ENCODE measurements at regions not wholly inside any gene's neighbourhood (a gene's known extent, or its start where the extent isn't known, plus 50 kb on each side); places are given as distances from the start of the nearest gene placed in this dataset.

GRCh38 chr10:8794860-8795259, 740.4 kb downstream of the GATA3 start:
- WGBS (ENCODE audit: insufficient coverage): no CpG with 5 or more reads among the region's 2 CpGs
- Histone ChIP-seq H3K36me3 (ENCODE audit: control insufficient read depth, insufficient read depth, low read length) (no peaks in the 10 kb centered on the region), H3K9me3 (replicated peaks; ENCODE audit: control insufficient read depth, low read depth, low read length) (no peaks in the 10 kb centered on the region), H3K27ac (ENCODE audit: low read length) (no peak overlapping the region), H3K4me3 (ENCODE audit: low read length) (no peak overlapping the region), H3K27me3 (ENCODE audit: control insufficient read depth, insufficient read depth, low read length) (no peaks in the 10 kb centered on the region), H3K4me1 (ENCODE audit: control insufficient read depth, insufficient read depth, low read length) (no peaks in the 10 kb centered on the region)
- DNase-seq: no peak

- H3K4me3 ChIP-seq (ENCODE audit: low read length): no peak overlapping the region
- H3K27ac ChIP-seq (ENCODE audit: low read length): no peak overlapping the region
- no peak for DNase-seq
- H3K36me3 ChIP-seq (ENCODE audit: control insufficient read depth, insufficient read depth, low read length): no peaks in the 10 kb centered on the region
- H3K27me3 ChIP-seq (ENCODE audit: control insufficient read depth, insufficient read depth, low read length): no peaks in the 10 kb centered on the region
- WGBS (ENCODE audit: insufficient coverage): 53% methylated on average over 2 of the region's 4 CpGs
- H3K9me3 ChIP-seq (replicated peaks; ENCODE audit: control insufficient read depth, low read depth, low read length): no peaks in the 10 kb centered on the region
- no peaks in the 10 kb centered on the region for H3K4me1 ChIP-seq (ENCODE audit: control insufficient read depth, insufficient read depth, low read length)
These were observed 745.9 kb downstream of the GATA3 start for GRCh38 chr10:8800426-8800825.

- no peak overlapping the region for H3K27ac ChIP-seq (ENCODE audit: low read length)
- no peaks in the 10 kb centered on the region for H3K36me3 ChIP-seq (ENCODE audit: control insufficient read depth, insufficient read depth, low read length)
- H3K4me3 ChIP-seq (ENCODE audit: low read length): no peak overlapping the region
- 46% methylated on average over 2 of the region's 3 CpGs for WGBS (ENCODE audit: insufficient coverage)
- no peaks in the 10 kb centered on the region for H3K4me1 ChIP-seq (ENCODE audit: control insufficient read depth, insufficient read depth, low read length)
- no peak for DNase-seq
- H3K27me3 ChIP-seq (ENCODE audit: control insufficient read depth, insufficient read depth, low read length): no peaks in the 10 kb centered on the region
- no peaks in the 10 kb centered on the region for H3K9me3 ChIP-seq (replicated peaks; ENCODE audit: control insufficient read depth, low read depth, low read length)
These were observed 749.5 kb downstream of the GATA3 start for GRCh38 chr10:8803992-8804391.

- no peaks in the 10 kb centered on the region for H3K9me3 ChIP-seq (replicated peaks; ENCODE audit: control insufficient read depth, low read depth, low read length)
- no peak for DNase-seq
- no peak overlapping the region for H3K27ac ChIP-seq (ENCODE audit: low read length)
- no peaks in the 10 kb centered on the region for H3K4me1 ChIP-seq (ENCODE audit: control insufficient read depth, insufficient read depth, low read length)
- no peaks in the 10 kb centered on the region for H3K36me3 ChIP-seq (ENCODE audit: control insufficient read depth, insufficient read depth, low read length)
- H3K4me3 ChIP-seq (ENCODE audit: low read length): no peak overlapping the region
- no peaks in the 10 kb centered on the region for H3K27me3 ChIP-seq (ENCODE audit: control insufficient read depth, insufficient read depth, low read length)
These were observed 756.2 kb downstream of the GATA3 start for GRCh38 chr10:8810677-8811076.

GRCh38 chr10:8811201-8811600, 756.7 kb downstream of the GATA3 start:
- 80% methylated on average over 1 of the region's 1 CpG for WGBS (ENCODE audit: insufficient coverage)
- no peak for DNase-seq
- no peak overlapping the region for H3K4me3 ChIP-seq (ENCODE audit: low read length)

GRCh38 chr10:8815969-8816368, 761.5 kb downstream of the GATA3 start:
- Histone ChIP-seq H3K36me3 (ENCODE audit: control insufficient read depth, insufficient read depth, low read length) (no peaks in the 10 kb centered on the region), H3K4me3 (ENCODE audit: low read length) (no peak overlapping the region), H3K27me3 (ENCODE audit: control insufficient read depth, insufficient read depth, low read length) (no peaks in the 10 kb centered on the region), H3K4me1 (ENCODE audit: control insufficient read depth, insufficient read depth, low read length) (no peaks in the 10 kb centered on the region), H3K9me3 (replicated peaks; ENCODE audit: control insufficient read depth, low read depth, low read length) (no peaks in the 10 kb centered on the region), H3K27ac (ENCODE audit: low read length) (no peak overlapping the region)
- 78% methylated on average over 1 of the region's 2 CpGs for WGBS (ENCODE audit: insufficient coverage)
- no peak for DNase-seq

More at GRCh38 chr10:8811201-8811600, 756.7 kb downstream of the GATA3 start:
- Histone ChIP-seq H3K4me1 (ENCODE audit: control insufficient read depth, insufficient read depth, low read length) (no peaks in the 10 kb centered on the region), H3K9me3 (replicated peaks; ENCODE audit: control insufficient read depth, low read depth, low read length) (no peaks in the 10 kb centered on the region), H3K27ac (ENCODE audit: low read length) (no peak overlapping the region), H3K36me3 (ENCODE audit: control insufficient read depth, insufficient read depth, low read length) (no peaks in the 10 kb centered on the region), H3K27me3 (ENCODE audit: control insufficient read depth, insufficient read depth, low read length) (no peaks in the 10 kb centered on the region)

- H3K4me1 ChIP-seq (ENCODE audit: control insufficient read depth, insufficient read depth, low read length): no peaks in the 10 kb centered on the region
- no peaks in the 10 kb centered on the region for H3K9me3 ChIP-seq (replicated peaks; ENCODE audit: control insufficient read depth, low read depth, low read length)
- H3K27me3 ChIP-seq (ENCODE audit: control insufficient read depth, insufficient read depth, low read length): no peaks in the 10 kb centered on the region
- H3K27ac ChIP-seq (ENCODE audit: low read length): no peak overlapping the region
- H3K4me3 ChIP-seq (ENCODE audit: low read length): no peak overlapping the region
- H3K36me3 ChIP-seq (ENCODE audit: control insufficient read depth, insufficient read depth, low read length): no peaks in the 10 kb centered on the region
- WGBS (ENCODE audit: insufficient coverage): no CpG with 5 or more reads among the region's 2 CpGs
- no peak for DNase-seq
These were observed 762.8 kb downstream of the GATA3 start for GRCh38 chr10:8817299-8817698.

GRCh38 chr10:8825611-8826010, 771.1 kb downstream of the GATA3 start:
- Histone ChIP-seq H3K27me3 (ENCODE audit: control insufficient read depth, insufficient read depth, low read length) (no peaks in the 10 kb centered on the region), H3K4me1 (ENCODE audit: control insufficient read depth, insufficient read depth, low read length) (no peaks in the 10 kb centered on the region), H3K27ac (ENCODE audit: low read length) (no peak overlapping the region), H3K36me3 (ENCODE audit: control insufficient read depth, insufficient read depth, low read length) (no peaks in the 10 kb centered on the region), H3K9me3 (replicated peaks; ENCODE audit: control insufficient read depth, low read depth, low read length) (no peaks in the 10 kb centered on the region), H3K4me3 (ENCODE audit: low read length) (no peak overlapping the region)
- DNase-seq: no peak
- WGBS (ENCODE audit: insufficient coverage): 84% methylated on average over 3 of the region's 8 CpGs

GRCh38 chr10:8829592-8829991, 775.1 kb downstream of the GATA3 start:
- H3K4me1 ChIP-seq (ENCODE audit: control insufficient read depth, insufficient read depth, low read length): no peaks in the 10 kb centered on the region
- no peaks in the 10 kb centered on the region for H3K36me3 ChIP-seq (ENCODE audit: control insufficient read depth, insufficient read depth, low read length)
- no peaks in the 10 kb centered on the region for H3K27me3 ChIP-seq (ENCODE audit: control insufficient read depth, insufficient read depth, low read length)
- no CpG with 5 or more reads among the region's 2 CpGs for WGBS (ENCODE audit: insufficient coverage)
- H3K27ac ChIP-seq (ENCODE audit: low read length): no peak overlapping the region
- DNase-seq: no peak
- H3K4me3 ChIP-seq (ENCODE audit: low read length): no peak overlapping the region
- H3K9me3 ChIP-seq (replicated peaks; ENCODE audit: control insufficient read depth, low read depth, low read length): no peaks in the 10 kb centered on the region

GRCh38 chr10:8830048-8830447, 775.6 kb downstream of the GATA3 start:
- WGBS (ENCODE audit: insufficient coverage): 100% methylated on average over 2 of the region's 3 CpGs
- Histone ChIP-seq H3K27ac (ENCODE audit: low read length) (no peak overlapping the region), H3K36me3 (ENCODE audit: control insufficient read depth, insufficient read depth, low read length) (no peaks in the 10 kb centered on the region), H3K4me1 (ENCODE audit: control insufficient read depth, insufficient read depth, low read length) (no peaks in the 10 kb centered on the region), H3K9me3 (replicated peaks; ENCODE audit: control insufficient read depth, low read depth, low read length) (no peaks in the 10 kb centered on the region), H3K4me3 (ENCODE audit: low read length) (no peak overlapping the region), H3K27me3 (ENCODE audit: control insufficient read depth, insufficient read depth, low read length) (no peaks in the 10 kb centered on the region)
- DNase-seq: no peak

- Histone ChIP-seq H3K4me3 (ENCODE audit: low read length) (no peak overlapping the region), H3K27me3 (ENCODE audit: control insufficient read depth, insufficient read depth, low read length) (no peaks in the 10 kb centered on the region), H3K36me3 (ENCODE audit: control insufficient read depth, insufficient read depth, low read length) (no peaks in the 10 kb centered on the region), H3K9me3 (replicated peaks; ENCODE audit: control insufficient read depth, low read depth, low read length) (no peaks in the 10 kb centered on the region), H3K27ac (ENCODE audit: low read length) (no peak overlapping the region), H3K4me1 (ENCODE audit: control insufficient read depth, insufficient read depth, low read length) (no peaks in the 10 kb centered on the region)
- WGBS (ENCODE audit: insufficient coverage): no CpG with 5 or more reads among the region's 1 CpG
- no peak for DNase-seq
These were observed 776.4 kb downstream of the GATA3 start for GRCh38 chr10:8830876-8831275.
